CD4-positive, alpha-beta T cell treated with Interleukin-6 for 4 hours (primary cell): ENCODE measurements at regions not wholly inside any gene's neighbourhood (a gene's known extent, or its start where the extent isn't known, plus 50 kb on each side); places are given as distances from the start of the nearest gene placed in this dataset.
A peak's percentile ranks its signal among the peaks of the same experiment; 100 is the strongest.
"Not testable (repeated sequence)": the region's sequence is repeated elsewhere in the genome, so short reads cannot be mapped to it uniquely, and the experiment has no call there.

Source experiments
- DNase-seq: peaks from one replicate; pipeline ENCODE4 v3.0.0-alpha.2; 2020; ENCODE audit warnings: mixed read lengths

DNA sequence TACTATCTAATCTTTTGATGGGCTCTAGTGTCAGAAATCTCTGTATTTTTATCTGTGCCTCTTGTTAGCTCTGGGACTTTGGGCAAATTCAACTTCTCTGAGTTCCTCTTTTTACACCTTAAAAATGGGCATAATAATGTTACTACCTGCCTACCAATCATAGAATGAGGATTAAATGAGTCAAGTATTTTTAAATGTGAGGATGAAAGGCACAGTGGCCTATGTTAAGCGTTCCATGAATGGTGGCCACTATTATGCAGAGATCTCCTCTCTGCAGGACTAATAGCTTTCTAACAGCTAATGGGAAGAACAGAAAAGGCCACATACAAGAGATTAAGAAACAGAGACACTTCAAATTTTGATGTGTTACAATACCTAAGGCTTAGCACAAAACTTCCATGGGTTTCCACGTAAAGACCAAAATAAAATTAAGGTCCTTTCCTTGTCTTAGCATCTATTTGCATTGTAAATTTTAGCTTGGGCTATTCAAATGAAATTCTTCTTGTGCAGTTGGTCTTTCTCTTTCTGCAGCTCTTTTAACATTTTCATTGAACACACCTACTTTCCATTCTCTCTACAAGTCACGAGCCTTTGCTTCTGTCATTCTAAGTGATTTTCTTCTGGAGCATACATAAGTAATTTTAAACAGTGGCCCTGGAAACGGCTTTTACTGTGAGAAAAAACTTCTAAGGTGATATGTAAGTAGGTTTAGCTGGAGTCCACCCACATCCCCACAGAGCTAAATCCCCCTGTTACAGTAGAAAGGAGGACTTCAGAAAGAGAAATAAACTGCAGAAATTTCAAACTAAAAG lies 117.9 kb upstream of the MED14 start:
- DNase-seq: no peak

DNA sequence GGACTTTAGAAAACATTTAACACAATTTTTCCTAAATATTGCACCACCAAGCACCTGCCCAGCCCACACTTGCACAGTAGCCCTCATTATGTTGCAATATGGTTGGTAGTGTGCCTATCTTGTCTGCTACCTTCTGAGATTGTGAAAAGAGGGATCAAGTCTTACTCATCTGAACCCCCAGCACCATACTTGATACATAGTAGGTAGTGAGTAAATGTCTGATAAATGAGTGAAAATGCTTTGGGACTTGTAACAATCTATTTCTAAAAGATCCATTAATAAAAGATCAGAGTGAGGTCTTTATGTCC lies 118.4 kb upstream of the MED14 start:
- no peak for DNase-seq

DNA sequence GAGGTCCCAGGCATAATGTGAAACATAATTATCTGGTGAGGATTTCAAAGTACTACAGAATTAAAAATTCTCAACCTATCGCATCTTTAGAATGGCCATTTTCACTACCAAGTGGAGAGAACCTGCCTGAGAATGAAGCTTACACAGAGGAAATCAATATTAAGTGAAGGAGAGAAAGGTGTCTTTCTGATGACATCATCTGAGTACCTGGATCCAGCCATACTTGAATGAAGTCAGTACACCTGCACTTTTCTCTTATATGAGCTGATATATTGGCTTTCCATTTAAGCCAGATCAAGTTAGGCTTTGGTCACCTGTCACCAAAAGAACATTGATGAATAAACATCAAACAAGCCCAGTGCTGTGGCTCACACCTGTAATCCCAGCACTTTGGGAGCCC lies 118.9 kb upstream of the MED14 start:
- no peak for DNase-seq

- no peak for DNase-seq
Observed at GRCh38 chrX:40855411-40855810, 120.1 kb upstream of the MED14 start.

DNA sequence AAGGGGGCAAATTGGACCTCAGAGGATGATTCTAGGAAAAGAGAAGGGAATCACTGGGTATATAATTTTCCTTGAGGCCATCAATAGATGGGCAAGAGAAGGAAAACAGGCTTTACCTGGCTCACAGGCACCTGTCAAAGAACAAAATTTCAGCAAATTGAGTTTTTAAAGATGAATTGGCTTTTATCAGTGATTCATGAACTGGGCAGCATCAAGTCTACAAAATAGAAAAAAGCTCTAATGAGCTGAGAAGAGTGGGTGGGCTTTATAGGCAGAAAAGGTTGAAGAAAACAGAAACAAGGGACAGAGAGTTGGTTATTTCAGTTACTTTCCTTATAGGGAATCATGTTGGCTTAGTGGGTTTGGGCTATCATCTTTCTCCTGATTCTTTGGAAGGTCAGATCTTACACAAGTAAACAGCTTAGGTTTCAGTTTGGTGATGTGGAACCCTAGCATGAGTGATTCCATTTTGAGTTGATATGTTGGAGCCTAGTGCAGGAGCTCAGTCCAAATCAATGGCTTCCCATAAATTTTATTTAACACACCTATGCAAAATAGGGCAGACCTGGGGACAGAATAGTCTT lies 120.7 kb upstream of the MED14 start:
- no peak for DNase-seq

DNA sequence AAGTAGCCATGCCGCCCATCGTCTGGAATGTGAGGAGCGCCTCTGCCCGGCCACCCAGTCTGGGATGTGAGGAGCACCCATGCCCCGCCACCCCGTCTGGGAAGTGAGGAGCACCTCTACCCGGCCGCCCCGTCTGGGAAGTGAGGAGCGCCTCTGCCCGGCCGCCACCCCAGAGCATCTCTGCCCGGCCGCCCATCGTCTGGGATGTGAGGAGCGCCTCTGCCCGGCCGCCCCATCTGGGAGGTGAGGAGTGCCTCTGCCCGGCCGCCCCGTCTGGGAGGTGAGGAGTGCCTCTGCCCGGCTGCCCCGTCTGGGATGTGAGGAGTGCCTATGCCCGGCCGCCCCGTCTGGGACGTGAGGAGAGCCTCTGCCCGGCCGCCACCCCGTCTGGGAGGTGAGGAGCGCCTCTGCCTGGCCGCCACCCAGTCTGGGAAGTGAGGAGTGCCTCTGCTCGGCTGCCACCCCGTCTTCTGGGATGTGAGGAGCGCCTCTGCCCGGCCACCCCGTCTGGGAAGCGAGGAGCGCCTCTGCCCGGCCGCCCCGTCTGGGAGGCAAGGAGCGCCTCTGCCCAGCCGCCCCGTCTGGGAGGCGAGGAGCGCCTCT lies 126.7 kb upstream of the MED14 start:
- DNase-seq: not testable (repeated sequence)

GRCh38 chrX:40863260-40863659 lies 127.9 kb upstream of the MED14 start:
- not testable (repeated sequence) for DNase-seq

DNA sequence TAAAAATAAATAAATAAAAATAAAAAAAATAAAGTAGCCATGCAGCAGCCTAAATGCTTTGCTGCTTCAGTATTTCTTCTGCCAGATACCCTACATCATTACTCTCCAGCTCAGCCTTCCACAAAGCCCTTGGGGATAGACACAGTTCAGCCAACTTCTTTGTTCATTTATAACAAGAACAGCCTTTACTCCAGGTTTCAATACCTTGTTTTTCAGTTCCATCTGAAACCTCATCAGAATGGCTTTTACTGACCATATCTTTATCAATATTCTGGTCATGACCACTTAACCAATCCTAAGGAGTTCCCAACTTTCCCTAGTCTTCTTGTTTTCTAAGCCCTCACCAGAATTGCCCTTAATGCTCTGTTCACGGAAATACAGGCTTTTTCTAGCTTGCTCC lies 128.3 kb upstream of the MED14 start:
- no peak for DNase-seq

GRCh38 chrX:40864972-40865371 lies 129.6 kb upstream of the MED14 start:
- DNase-seq: no peak

- DNase-seq: no peak
Observed at GRCh38 chrX:40866893-40867292, 131.6 kb upstream of the MED14 start.

DNA sequence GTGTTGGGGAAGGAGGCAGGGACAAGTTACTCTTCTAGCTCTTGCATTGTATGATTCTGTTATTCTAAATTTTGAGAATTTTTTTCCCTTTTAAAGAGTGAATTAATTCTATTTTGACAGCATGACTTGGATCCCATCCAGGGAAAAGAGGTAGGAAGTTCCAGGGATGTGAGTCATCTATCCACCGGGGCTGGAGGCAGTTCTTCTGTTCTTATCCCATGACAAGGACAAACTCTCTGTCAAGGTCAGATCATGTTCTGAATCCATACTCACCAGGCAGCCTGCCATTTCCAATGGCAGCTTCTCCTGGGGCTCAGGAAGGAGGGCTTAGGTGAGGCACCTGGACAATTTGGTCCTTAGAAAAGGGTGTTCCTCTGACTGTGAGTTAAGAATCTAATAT lies 132.0 kb upstream of the MED14 start:
- no peak for DNase-seq

- no peak for DNase-seq
Observed at GRCh38 chrX:40868868-40869267, 133.5 kb upstream of the MED14 start.

DNA sequence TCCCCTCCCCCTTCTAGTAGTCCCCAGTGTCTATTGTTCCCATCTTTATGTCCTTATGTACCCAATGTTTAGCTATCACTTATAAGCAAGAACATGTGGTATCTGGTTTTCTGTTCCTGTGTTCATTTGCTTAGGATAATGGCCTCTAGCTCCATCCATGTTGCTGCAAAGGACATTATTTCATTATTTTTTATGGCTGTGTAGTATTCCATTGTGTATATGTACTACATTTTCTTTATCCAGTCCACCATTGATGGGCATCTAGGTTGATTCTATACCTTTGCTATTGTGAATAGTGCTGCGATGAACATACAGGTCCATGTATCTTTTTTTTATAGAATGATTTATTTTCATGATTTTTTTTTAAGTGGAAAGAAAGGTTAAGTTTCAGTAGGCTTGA lies 135.6 kb upstream of the MED14 start:
- DNase-seq: not testable (repeated sequence)

DNA sequence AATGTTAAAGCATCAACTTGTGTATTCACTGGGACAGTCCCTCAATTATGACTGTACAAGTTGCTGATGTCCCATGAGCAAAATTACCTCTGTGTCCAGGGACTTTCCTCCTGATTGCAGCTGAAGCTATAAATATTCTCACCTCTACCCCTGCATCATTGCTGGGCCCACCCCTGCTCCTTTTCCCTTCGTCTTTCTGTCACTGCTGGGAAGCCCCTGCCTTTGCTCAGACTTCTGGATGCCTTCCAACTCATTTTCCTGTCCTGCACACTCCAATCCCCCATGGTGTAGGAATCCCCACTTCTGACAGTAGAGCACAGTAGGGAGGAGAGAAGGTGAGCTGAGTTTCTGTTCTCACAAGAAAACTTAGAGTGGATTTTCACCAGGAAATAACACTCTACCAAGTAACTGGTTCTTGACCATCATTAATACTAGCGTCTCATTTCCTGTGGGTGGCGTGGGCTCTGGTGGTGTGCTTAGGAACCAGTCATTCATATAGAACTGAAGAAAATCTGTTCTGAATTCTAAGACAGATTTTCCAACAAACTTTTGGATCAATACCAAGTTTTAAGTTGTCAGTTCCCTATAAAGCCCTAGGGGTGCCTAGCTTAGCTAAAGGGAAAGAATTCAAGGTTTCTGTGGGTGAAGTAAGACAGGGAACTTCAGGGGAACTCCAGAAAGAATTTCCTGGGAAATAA lies 136.2 kb upstream of the MED14 start:
- no peak for DNase-seq

DNA sequence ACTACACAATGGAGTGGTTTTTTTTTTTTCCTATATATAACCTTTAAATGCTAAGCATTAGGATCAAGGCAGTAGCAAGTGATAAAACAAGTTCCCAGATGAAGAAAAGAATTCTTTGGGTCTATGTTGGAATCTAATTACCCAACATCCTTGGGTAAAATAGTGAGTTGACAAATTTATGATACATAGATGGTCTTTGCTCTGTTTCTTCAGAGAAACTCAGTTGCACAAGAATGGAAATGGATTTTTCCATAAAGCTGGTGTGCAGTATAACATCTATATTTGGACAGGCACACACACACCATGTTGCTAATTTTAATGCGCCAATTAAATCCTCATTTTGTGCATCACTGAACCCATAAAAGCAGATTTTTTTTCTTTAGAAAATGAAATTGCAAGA lies 137.0 kb upstream of the MED14 start:
- no peak for DNase-seq

DNA sequence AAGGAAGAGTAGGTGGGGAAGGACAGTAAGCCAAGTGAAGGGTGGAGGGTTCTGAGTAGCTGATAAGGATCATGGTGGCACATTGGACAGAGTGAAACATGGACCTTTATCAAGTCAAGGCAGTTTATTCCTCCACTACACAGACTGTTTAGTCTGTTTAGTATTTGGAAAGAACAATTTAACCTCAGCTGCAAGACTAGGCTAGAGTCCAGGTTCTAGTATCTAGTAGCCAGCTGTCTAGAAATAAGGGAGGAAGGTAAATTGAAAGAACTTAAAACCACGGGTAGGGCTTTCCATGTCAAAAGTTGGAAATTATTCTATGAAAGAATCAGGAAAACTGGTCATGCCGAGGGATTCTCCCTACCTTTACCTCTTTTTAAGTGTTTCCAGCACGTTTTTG lies 140.1 kb upstream of the MED14 start:
- DNase-seq: no peak

DNA sequence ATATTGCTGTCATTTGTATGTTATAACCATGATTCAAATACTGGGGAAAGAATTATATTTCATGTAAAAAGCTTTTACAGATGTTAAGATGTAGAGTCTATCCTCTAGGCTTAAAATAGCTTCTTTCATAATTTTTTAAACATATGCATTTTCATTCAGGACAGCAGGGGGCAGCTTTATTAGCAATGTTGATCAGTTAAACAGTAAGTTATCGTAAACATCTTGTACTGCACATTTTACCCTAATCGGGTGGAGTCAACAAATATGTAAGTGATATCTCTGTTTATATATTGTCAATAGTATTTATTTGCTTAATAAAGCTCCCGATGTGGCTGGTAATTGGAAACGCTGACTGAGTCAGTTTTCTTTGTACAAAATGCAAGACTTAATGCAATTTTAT lies 142.5 kb upstream of the MED14 start:
- peak; percentile 31 for DNase-seq

- DNase-seq: no peak
Observed at GRCh38 chrX:40878766-40879165, 143.4 kb upstream of the MED14 start.

- not testable (repeated sequence) for DNase-seq
Observed at GRCh38 chrX:40879172-40879571, 143.8 kb upstream of the MED14 start.

- DNase-seq: no peak
Observed at GRCh38 chrX:40880712-40881111, 145.4 kb upstream of the MED14 start.

DNA sequence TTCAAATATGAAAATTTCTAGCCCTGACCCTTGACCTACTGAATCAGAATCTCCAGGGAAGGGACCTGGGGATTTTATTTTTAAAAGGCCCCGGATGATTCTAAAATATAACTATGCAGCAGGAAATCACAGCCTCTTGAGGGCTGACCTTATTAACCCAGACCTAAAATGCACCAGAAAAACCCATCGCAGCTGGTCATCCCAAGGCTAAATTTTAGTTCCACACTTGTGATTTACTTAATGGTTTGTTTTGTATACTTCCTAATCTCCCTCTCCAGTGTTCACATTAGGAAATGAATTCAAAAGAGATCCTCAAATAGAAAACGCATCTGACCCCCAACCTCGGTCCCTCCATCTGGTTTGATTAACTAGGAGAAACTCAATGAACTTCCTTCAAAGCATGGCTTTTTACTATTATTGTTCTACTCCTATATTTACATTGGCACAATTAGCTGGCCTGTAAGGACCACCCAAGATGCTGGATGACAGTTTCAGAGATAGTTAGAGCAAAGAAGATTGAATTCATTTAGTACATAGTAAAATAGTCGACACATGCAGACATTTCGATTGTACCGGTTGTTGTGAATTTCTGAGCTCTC lies 147.8 kb upstream of the MED14 start:
- no peak for DNase-seq

GRCh38 chrX:40885989-40886388 lies 150.6 kb upstream of the MED14 start:
- DNase-seq: no peak

DNA sequence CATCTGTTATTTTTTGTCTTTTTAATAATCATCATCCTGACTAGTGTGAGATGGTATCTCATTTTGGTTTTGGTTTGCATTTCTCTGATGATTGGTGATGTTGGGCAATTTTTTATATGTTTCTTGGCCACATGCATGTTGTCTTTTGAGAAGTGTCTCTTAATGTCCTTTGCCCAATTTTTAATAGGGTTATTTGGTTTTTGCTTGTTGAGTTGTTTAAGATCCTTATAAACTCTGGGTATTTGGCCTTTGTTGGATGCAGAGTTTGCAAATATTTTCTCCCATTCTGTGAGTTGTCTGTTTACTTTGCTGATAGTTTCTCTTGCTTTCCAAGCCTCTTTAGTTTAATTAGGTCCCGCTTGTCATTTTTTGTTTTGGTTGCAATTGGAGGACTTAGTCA lies 152.1 kb upstream of the MED14 start:
- DNase-seq: no peak

GRCh38 chrX:40891798-40892197 lies 156.5 kb upstream of the MED14 start:
- DNase-seq: no peak
